ENCODE measurements at regions not wholly inside any gene's neighbourhood (a gene's known extent, or its start where the extent isn't known, plus 50 kb on each side); places are given as distances from the start of the nearest gene placed in this dataset.
"Not testable (repeated sequence)": the region's sequence is repeated elsewhere in the genome, so short reads cannot be mapped to it uniquely, and the experiment has no call there.

GRCh38 chr20:30551236-30551635 lies 706.2 kb upstream of the DEFB115 start:
- TF ChIP-seq, protein P1, sequence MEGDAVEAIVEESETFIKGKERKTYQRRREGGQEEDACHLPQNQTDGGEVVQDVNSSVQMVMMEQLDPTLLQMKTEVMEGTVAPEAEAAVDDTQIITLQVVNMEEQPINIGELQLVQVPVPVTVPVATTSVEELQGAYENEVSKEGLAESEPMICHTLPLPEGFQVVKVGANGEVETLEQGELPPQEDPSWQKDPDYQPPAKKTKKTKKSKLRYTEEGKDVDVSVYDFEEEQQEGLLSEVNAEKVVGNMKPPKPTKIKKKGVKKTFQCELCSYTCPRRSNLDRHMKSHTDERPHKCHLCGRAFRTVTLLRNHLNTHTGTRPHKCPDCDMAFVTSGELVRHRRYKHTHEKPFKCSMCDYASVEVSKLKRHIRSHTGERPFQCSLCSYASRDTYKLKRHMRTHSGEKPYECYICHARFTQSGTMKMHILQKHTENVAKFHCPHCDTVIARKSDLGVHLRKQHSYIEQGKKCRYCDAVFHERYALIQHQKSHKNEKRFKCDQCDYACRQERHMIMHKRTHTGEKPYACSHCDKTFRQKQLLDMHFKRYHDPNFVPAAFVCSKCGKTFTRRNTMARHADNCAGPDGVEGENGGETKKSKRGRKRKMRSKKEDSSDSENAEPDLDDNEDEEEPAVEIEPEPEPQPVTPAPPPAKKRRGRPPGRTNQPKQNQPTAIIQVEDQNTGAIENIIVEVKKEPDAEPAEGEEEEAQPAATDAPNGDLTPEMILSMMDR (IDR thresholded peaks at IDR 0.05), result not testable (repeated sequence)
- not testable (repeated sequence) for TF ChIP-seq POLR2A (IDR thresholded peaks at IDR 0.05)

Measured in body of pancreas (tissue), 4 donors.